H1 (cell line): ENCODE measurements at regions not wholly inside any gene's neighbourhood (a gene's known extent, or its start where the extent isn't known, plus 50 kb on each side); places are given as distances from the start of the nearest gene placed in this dataset.

Experiments used
- CTCF ChIA-PET: fragments of 300-600 bp; sonication (Branson Sonifier 250); formaldehyde crosslinking; loops from one replicate; lab custom pipeline; 2021; ENCODE audit not compliant: partially characterized antibody; lab: Charles Lee
- POLR2A ChIA-PET: fragments of 300-600 bp; sonication (Branson Sonifier 250); formaldehyde crosslinking; loops from one replicate; lab custom pipeline; 2021; ENCODE audit warnings: inconsistent platforms; ENCODE audit not compliant: partially characterized antibody; lab: Charles Lee
- DNase-seq, 2 experiments: peaks; one replicate each; pipeline versions ENCODE4 v3.0.0 to v3.0.0-alpha.2; 2010 to 2022; ENCODE audit warnings: low spot score in 2 of 2, low read depth in 1 of 2, mixed read lengths in 1 of 2
- FAIRE-seq: peaks from 2 replicates; lab custom pipeline; 2011; peaks lifted over from hg19 to GRCh38; lab: Jason Lieb, UNC
- H2AFZ ChIP-seq: 2 replicates; pipeline ENCODE4 v1.8.1; 2012; ENCODE audit warnings: low read length, inconsistent platforms
- H2AK5ac ChIP-seq: 2 replicates; pipeline ENCODE4 v1.6.1; 2013; ENCODE audit warnings: low read depth, low read length
- H2BK120ac ChIP-seq: replicated peaks from 2 replicates; pipeline ENCODE3; 2013; ENCODE audit warnings: low read depth, low read length, inconsistent platforms
- H2BK12ac ChIP-seq: 2 replicates; pipeline ENCODE4 v1.6.1; 2013; ENCODE audit warnings: low read depth, low read length
- H2BK15ac ChIP-seq: 2 replicates; pipeline ENCODE4 v1.6.1; 2013; ENCODE audit warnings: low read length
- H2BK20ac ChIP-seq: 2 replicates; pipeline ENCODE4 v1.6.1; 2013; ENCODE audit warnings: low read length
- H2BK5ac ChIP-seq: 2 replicates; pipeline ENCODE4 v1.6.1; 2013; ENCODE audit warnings: low read depth, low read length
- H3K14ac ChIP-seq: 2 replicates; pipeline ENCODE4 v1.6.1; 2013; ENCODE audit warnings: inconsistent platforms; ENCODE audit not compliant: insufficient read length
- H3K18ac ChIP-seq: 2 replicates; pipeline ENCODE4 v1.6.1; 2013; ENCODE audit warnings: low read length; ENCODE audit errors: extremely low read depth
- H3K23ac ChIP-seq: 2 replicates; pipeline ENCODE4 v1.6.1; 2013; ENCODE audit warnings: inconsistent platforms; ENCODE audit not compliant: insufficient read length
- H3K23me2 ChIP-seq: 2 replicates; pipeline ENCODE4 v1.6.1; 2013; ENCODE audit warnings: low read depth, low read length
- H3K27ac ChIP-seq: 2 replicates; pipeline ENCODE4 v1.6.1; 2011; ENCODE audit warnings: low read depth, low read length, inconsistent platforms
- H3K27me3 ChIP-seq, 4 experiments: replicated peaks in 1 of 4; 1 replicate in 1 of 4; 2 replicates in 3 of 4; pipeline versions ENCODE4 v1.6.1 to v1.8.1; 2011 to 2013; ENCODE audit warnings: low read length in 3 of 4, mild to moderate bottlenecking in 3 of 4, inconsistent platforms in 2 of 4, mixed read lengths in 2 of 4, moderate library complexity in 1 of 4; ENCODE audit not compliant: control insufficient read depth in 3 of 4, insufficient read depth in 3 of 4; ENCODE audit errors: extremely low read depth in 1 of 4
- H3K36me3 ChIP-seq, 4 experiments: 2 replicates each; pipeline versions ENCODE4 v1.6.1 to v1.8.1; 2011 to 2013; ENCODE audit warnings: mild to moderate bottlenecking in 4 of 4, low read length in 3 of 4, moderate library complexity in 2 of 4, control low read depth in 1 of 4, inconsistent platforms in 1 of 4; ENCODE audit not compliant: insufficient read depth in 4 of 4, control insufficient read depth in 2 of 4
- H3K4ac ChIP-seq: replicated peaks from 2 replicates; pipeline ENCODE3; 2013; ENCODE audit warnings: low read length, low read depth, mixed read lengths, inconsistent platforms; ENCODE audit not compliant: insufficient read length
- H3K4me1 ChIP-seq, 4 experiments: replicated peaks in 1 of 4; 1 replicate in 1 of 4; 2 replicates in 3 of 4; pipeline versions ENCODE4 v1.6.1 to v1.8.1; 2011 to 2013; ENCODE audit warnings: low read length in 3 of 4, inconsistent platforms in 2 of 4, mixed read lengths in 1 of 4; ENCODE audit not compliant: insufficient read depth in 4 of 4, control insufficient read depth in 3 of 4
- H3K4me2 ChIP-seq, 2 experiments: 2 replicates each; pipeline versions ENCODE4 v1.6.1 to v1.8.1; 2011 to 2013; ENCODE audit warnings: low read depth in 2 of 2, low read length in 2 of 2, control low read depth in 1 of 2, inconsistent platforms in 1 of 2, mild to moderate bottlenecking in 1 of 2; ENCODE audit not compliant: insufficient read depth in 1 of 2
- H3K4me3 ChIP-seq, 4 experiments: fragments of 200-600, 300-600 bp in 1 of 4; sonication (generic), shearing (Covaris generic), sonication (Bioruptor Twin) in 1 of 4; 2 replicates each; pipeline versions ENCODE4 v1.5.1 to v1.8.1; 2011 to 2016; ENCODE audit warnings: low read length in 4 of 4, low read depth in 3 of 4, control low read depth in 2 of 4, inconsistent platforms in 2 of 4, mild to moderate bottlenecking in 2 of 4, mixed read lengths in 1 of 4, moderate library complexity in 1 of 4; ENCODE audit not compliant: insufficient read depth in 2 of 4; ENCODE audit errors: extremely low read depth in 1 of 4
- H3K56ac ChIP-seq: replicated peaks from 2 replicates; pipeline ENCODE3; 2013; ENCODE audit warnings: low read depth, mild to moderate bottlenecking, mixed read lengths, low read length, inconsistent platforms; ENCODE audit not compliant: insufficient read length
- H3K79me1 ChIP-seq: 2 replicates; pipeline ENCODE4 v1.6.1; 2013; ENCODE audit warnings: low read depth, low read length, control low read depth
- H3K79me2 ChIP-seq, 2 experiments: 2 replicates each; pipeline versions ENCODE4 v1.6.1 to v1.8.1; 2012 to 2013; ENCODE audit warnings: low read length in 2 of 2, mild to moderate bottlenecking in 2 of 2, inconsistent platforms in 1 of 2; ENCODE audit not compliant: insufficient read depth in 2 of 2, control insufficient read depth in 1 of 2
- H3K9ac ChIP-seq, 4 experiments: replicated peaks in 1 of 4; 1 replicate in 1 of 4; 2 replicates in 3 of 4; pipeline versions ENCODE4 v1.6.1 to v1.8.1; 2011 to 2013; ENCODE audit warnings: low read depth in 3 of 4, low read length in 3 of 4, control low read depth in 2 of 4, mild to moderate bottlenecking in 2 of 4, moderate library complexity in 2 of 4, inconsistent platforms in 1 of 4; ENCODE audit errors: extremely low read depth in 1 of 4
- H3K9me3 ChIP-seq, 2 experiments: 2 replicates each; pipeline versions ENCODE4 v1.6.1 to v1.8.1; 2012 to 2013; ENCODE audit warnings: mild to moderate bottlenecking in 2 of 2, moderate library complexity in 2 of 2, control low read depth in 1 of 2, inconsistent platforms in 1 of 2, low read depth in 1 of 2, low read length in 1 of 2, mixed read lengths in 1 of 2; ENCODE audit not compliant: insufficient read depth in 2 of 2
- H4K20me1 ChIP-seq, 2 experiments: replicated peaks in 1 of 2; 2 replicates each; pipeline versions ENCODE3 to v1.8.1; 2011 to 2013; ENCODE audit warnings: inconsistent platforms in 2 of 2, low read length in 2 of 2, mild to moderate bottlenecking in 1 of 2; ENCODE audit not compliant: insufficient read depth in 2 of 2, control insufficient read depth in 1 of 2
- H4K5ac ChIP-seq: 2 replicates; pipeline ENCODE4 v1.6.1; 2013; ENCODE audit warnings: low read length, low read depth, mixed read lengths, inconsistent platforms; ENCODE audit not compliant: insufficient read length
- H4K8ac ChIP-seq: 2 replicates; pipeline ENCODE4 v1.8.0; 2013; ENCODE audit warnings: mild to moderate bottlenecking, moderate library complexity, low read length, inconsistent platforms; ENCODE audit not compliant: insufficient read depth; ENCODE audit errors: extremely low read depth
- H4K91ac ChIP-seq: replicated peaks from 2 replicates; pipeline ENCODE3; 2013; ENCODE audit warnings: low read length, mixed read lengths, inconsistent platforms; ENCODE audit not compliant: insufficient read length
- ASH2L ChIP-seq: fragments of 200-600, 300-600 bp; sonication (generic); IDR thresholded peaks from one replicate; pipeline ENCODE4 v1.7.1; 2017; ENCODE audit warnings: low read length
- BCL11A ChIP-seq, 2 experiments: IDR thresholded peaks; one replicate each; pipeline ENCODE4 v1.6.1; 2011; ENCODE audit warnings: low read depth in 2 of 2, low read length in 2 of 2, mild to moderate bottlenecking in 2 of 2
- EP300 ChIP-seq, 2 experiments: IDR thresholded peaks; 1 replicate in 1 of 2; 2 replicates in 1 of 2; pipeline ENCODE4 v1.6.1; 2011 to 2012; ENCODE audit warnings: low read depth in 2 of 2, low read length in 2 of 2, mild to moderate bottlenecking in 2 of 2, borderline replicate concordance in 1 of 2, inconsistent platforms in 1 of 2, moderate library complexity in 1 of 2
- JUND ChIP-seq: IDR thresholded peaks from 2 replicates; pipeline ENCODE4 v1.6.1; 2011; ENCODE audit warnings: mild to moderate bottlenecking, improper control_type of control experiment, low read length
- SAP30 ChIP-seq: fragments of 300-600 bp; sonication (generic); IDR thresholded peaks from 2 replicates; pipeline ENCODE4 v1.7.1; 2012; ENCODE audit warnings: low read length, moderate library complexity, mild to moderate bottlenecking, inconsistent platforms; ENCODE audit not compliant: insufficient read depth, insufficient replicate concordance
- SIN3A ChIP-seq, 2 experiments: IDR thresholded peaks in 1 of 2; conservative IDR thresholded peaks in 1 of 2; 2 replicates each; pipeline ENCODE4 v1.6.1; 2011 to 2012; ENCODE audit warnings: low read length in 2 of 2, improper control_type of control experiment in 1 of 2, low read depth in 1 of 2, mild to moderate bottlenecking in 1 of 2
- TCF12 ChIP-seq: IDR thresholded peaks from 2 replicates; pipeline ENCODE4 v1.6.1; 2011; ENCODE audit warnings: low read depth, mild to moderate bottlenecking, low read length
- YY1 ChIP-seq: IDR thresholded peaks from 2 replicates; pipeline ENCODE4 v1.6.1; 2011; ENCODE audit warnings: low read depth, mild to moderate bottlenecking, low read length
- WGBS, 2 experiments: shearing (Covaris generic) in 1 of 2; methylation state at CpG; one replicate each; pipeline versions ENCODE4 v1.1.6 to v1.1.7; 2013 to 2015; ENCODE audit warnings: low lambda C conversion rate in 2 of 2, mixed read lengths in 2 of 2, inconsistent platforms in 1 of 2, low coverage in 1 of 2, missing lambda C conversion rate in 1 of 2; ENCODE audit not compliant: insufficient replicate concordance in 2 of 2, insufficient coverage in 1 of 2, insufficient read length in 1 of 2; ENCODE audit errors: extremely low coverage in 1 of 2, missing lambda C conversion rate in 1 of 2; 5-methylcytosine and 5-hydroxymethylcytosine counted together
- TF ChIP-seq, protein P1 (sequence below): IDR thresholded peaks from 2 replicates; pipeline ENCODE4 v1.6.1; 2011; ENCODE audit warnings: low read depth, mild to moderate bottlenecking, low read length; ENCODE audit not compliant: insufficient read depth
- TF ChIP-seq, protein P2 (sequence below): IDR thresholded peaks from 2 replicates; pipeline ENCODE4 v1.6.1; 2012; ENCODE audit warnings: low read length, inconsistent platforms
- TF ChIP-seq, protein P3 (sequence below): IDR thresholded peaks from 2 replicates; pipeline ENCODE4 v1.6.1; 2011; ENCODE audit warnings: low read length, improper control_type of control experiment

DNA sequence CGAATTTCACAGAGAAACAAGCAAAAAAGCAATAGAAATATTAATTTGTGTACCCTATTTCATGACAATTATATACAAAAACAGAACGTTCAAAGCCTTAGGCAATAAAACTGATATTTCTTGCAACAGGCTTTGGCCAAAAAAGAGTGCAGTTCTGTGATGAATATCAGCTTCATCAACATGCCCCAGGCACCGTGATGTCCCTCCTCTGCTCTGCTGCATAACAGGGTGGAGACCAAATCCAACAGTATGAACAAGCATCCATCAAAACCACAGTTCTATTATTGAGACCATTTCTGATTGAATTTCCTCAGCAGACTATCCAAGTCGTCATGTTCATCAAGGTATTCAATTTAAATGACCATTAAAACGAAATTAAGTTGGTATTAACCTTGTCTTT, 722.6 kb upstream of the NRSN1 start:
- Histone ChIP-seq H3K4ac (no peak overlapping the region), H3K79me1 (no peaks in the 10 kb centered on the region), H3K27ac (no peak overlapping the region), H4K5ac (no peak overlapping the region), H3K18ac (no peak overlapping the region), H3K9me3 (no peaks in the 10 kb centered on the region), H3K23ac (no peak overlapping the region), H2AK5ac (no peak overlapping the region), H2BK120ac (no peak overlapping the region), H2AFZ (no peak overlapping the region), H4K91ac (no peak overlapping the region), H2BK5ac (no peak overlapping the region), H3K4me1 (no peaks in the 10 kb centered on the region), H3K56ac (no peak overlapping the region), H2BK20ac (no peak overlapping the region), H3K9ac (no peak overlapping the region), H3K14ac (no peak overlapping the region), H4K8ac (no peak overlapping the region), H3K36me3 (no peaks in the 10 kb centered on the region), H3K4me3 (no peak overlapping the region), H2BK12ac (no peak overlapping the region), H4K20me1 (no peaks in the 10 kb centered on the region), H3K79me2 (no peaks in the 10 kb centered on the region), H3K4me2 (no peak overlapping the region), H3K23me2 (no peaks in the 10 kb centered on the region; the same call in 1 of the 2 replicates), H2BK15ac (no peak overlapping the region), H3K27me3 (no peaks in the 10 kb centered on the region)
- 93% methylated on average over 5 of the region's 5 CpGs; no CpG with 5 or more reads in 1 of the 2 experiments for WGBS, 2 experiments
- no peak for DNase-seq
- POLR2A ChIA-PET: no interaction called here
- CTCF ChIA-PET: no interaction called here
- no peak for FAIRE-seq
- TF ChIP-seq JUND: no peak
- no peak for TF ChIP-seq BCL11A (IDR thresholded peaks at IDR 0.05; ENCODE audit: low read depth in 2 of 2, low read length in 2 of 2)
- no peak for TF ChIP-seq TCF12
- no peak for TF ChIP-seq SIN3A (conservative IDR thresholded peaks at IDR 0.05 in 1 of 2, IDR thresholded peaks at IDR 0.05 in 1 of 2; ENCODE audit: low read depth in 1 of 2, low read length in 2 of 2)
- TF ChIP-seq, protein P1, sequence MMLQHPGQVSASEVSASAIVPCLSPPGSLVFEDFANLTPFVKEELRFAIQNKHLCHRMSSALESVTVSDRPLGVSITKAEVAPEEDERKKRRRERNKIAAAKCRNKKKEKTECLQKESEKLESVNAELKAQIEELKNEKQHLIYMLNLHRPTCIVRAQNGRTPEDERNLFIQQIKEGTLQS: no peak
- no peak for TF ChIP-seq EP300 (IDR thresholded peaks at IDR 0.05; ENCODE audit: borderline replicate concordance in 1 of 2, low read depth in 2 of 2, low read length in 2 of 2)
- TF ChIP-seq ASH2L: no peak
- no peak for TF ChIP-seq YY1
- TF ChIP-seq, protein P2, sequence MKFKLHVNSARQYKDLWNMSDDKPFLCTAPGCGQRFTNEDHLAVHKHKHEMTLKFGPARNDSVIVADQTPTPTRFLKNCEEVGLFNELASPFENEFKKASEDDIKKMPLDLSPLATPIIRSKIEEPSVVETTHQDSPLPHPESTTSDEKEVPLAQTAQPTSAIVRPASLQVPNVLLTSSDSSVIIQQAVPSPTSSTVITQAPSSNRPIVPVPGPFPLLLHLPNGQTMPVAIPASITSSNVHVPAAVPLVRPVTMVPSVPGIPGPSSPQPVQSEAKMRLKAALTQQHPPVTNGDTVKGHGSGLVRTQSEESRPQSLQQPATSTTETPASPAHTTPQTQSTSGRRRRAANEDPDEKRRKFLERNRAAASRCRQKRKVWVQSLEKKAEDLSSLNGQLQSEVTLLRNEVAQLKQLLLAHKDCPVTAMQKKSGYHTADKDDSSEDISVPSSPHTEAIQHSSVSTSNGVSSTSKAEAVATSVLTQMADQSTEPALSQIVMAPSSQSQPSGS: no peak
- TF ChIP-seq, protein P3, sequence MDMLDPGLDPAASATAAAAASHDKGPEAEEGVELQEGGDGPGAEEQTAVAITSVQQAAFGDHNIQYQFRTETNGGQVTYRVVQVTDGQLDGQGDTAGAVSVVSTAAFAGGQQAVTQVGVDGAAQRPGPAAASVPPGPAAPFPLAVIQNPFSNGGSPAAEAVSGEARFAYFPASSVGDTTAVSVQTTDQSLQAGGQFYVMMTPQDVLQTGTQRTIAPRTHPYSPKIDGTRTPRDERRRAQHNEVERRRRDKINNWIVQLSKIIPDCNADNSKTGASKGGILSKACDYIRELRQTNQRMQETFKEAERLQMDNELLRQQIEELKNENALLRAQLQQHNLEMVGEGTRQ: no peak
- TF ChIP-seq SAP30: no peak
